ENCODE measurements at regions not wholly inside any gene's neighbourhood (a gene's known extent, or its start where the extent isn't known, plus 50 kb on each side); places are given as distances from the start of the nearest gene placed in this dataset.

- TF ChIP-seq EZH2 (IDR thresholded peaks at IDR 0.05; ENCODE audit: borderline replicate concordance, control insufficient read depth, low read depth, low read length) (no peak), NBN (IDR thresholded peaks at IDR 0.05) (no peak), CTCF (IDR thresholded peaks at IDR 0.05 in 2 of 3, conservative IDR thresholded peaks at IDR 0.05 in 1 of 3; ENCODE audit: control insufficient read depth in 2 of 3, extremely low read depth in 1 of 3, insufficient read depth in 1 of 3, low read depth in 3 of 3, low read length in 3 of 3) (no peak), BHLHE40 (IDR thresholded peaks at IDR 0.05; ENCODE audit: borderline replicate concordance in 1 of 2, low read depth in 2 of 2, low read length in 1 of 2) (no peak), RFX5 (IDR thresholded peaks at IDR 0.05; ENCODE audit: low read depth, low read length) (no peak), FOS (IDR thresholded peaks at IDR 0.05; ENCODE audit: borderline replicate concordance, extremely low read depth, insufficient read length) (no peak), PRDM15 (CRISPR knock-in tag; IDR thresholded peaks at IDR 0.05) (no peak), MYC (IDR thresholded peaks at IDR 0.05; ENCODE audit: insufficient read depth, insufficient read length, insufficient replicate concordance, low read length, severe bottlenecking) (no peak), ZNF274 (IDR thresholded peaks at IDR 0.05; ENCODE audit: insufficient read depth, insufficient read length) (no peak), EGR1 (IDR thresholded peaks at IDR 0.05; ENCODE audit: borderline replicate concordance in 1 of 2, low read depth in 2 of 2, low read length in 2 of 2) (no peak), ZZZ3 (IDR thresholded peaks at IDR 0.05; ENCODE audit: control insufficient read depth, insufficient read length, low read depth) (no peak), POLR2A (IDR thresholded peaks at IDR 0.05; ENCODE audit: low read depth, low read length) (no peak), SUZ12 (IDR thresholded peaks at IDR 0.05; ENCODE audit: unreplicated experiment) (no peak)
Observed at GRCh38 chr5:63726496-63726895, 235.7 kb downstream of the HTR1A start.

All from GM12878 (cell line).